DMS53 treated with DMSO at 0.1 percent for 48 hours (cell line): ENCODE measurements at regions not wholly inside any gene's neighbourhood (a gene's known extent, or its start where the extent isn't known, plus 50 kb on each side); places are given as distances from the start of the nearest gene placed in this dataset.

ENCODE experiments used
- DNase-seq: peaks from one replicate; lab custom pipeline; 2025; ENCODE audit not compliant: unreplicated experiment; lab: John Stamatoyannopoulos, UW

DNA sequence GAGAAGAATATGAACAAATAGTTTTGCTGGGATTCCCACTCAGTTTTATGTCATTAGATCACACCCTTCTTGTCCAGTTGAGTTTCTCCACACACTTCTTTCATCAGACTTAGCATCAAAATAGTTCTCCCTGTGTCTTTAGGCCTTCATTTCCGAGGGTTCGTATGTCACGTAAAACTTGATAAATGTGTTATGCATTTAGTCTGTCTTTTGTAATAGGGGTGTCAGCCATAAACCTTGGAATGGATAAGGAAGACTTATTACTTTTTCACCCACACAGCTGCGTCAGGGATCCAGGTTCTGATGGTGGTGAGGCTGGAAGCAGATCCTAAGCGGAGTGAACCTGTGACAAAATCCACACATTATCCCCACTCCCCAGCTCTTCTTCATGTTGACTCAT lies 246.8 kb downstream of the CD83 start:
- no peak for DNase-seq

DNA sequence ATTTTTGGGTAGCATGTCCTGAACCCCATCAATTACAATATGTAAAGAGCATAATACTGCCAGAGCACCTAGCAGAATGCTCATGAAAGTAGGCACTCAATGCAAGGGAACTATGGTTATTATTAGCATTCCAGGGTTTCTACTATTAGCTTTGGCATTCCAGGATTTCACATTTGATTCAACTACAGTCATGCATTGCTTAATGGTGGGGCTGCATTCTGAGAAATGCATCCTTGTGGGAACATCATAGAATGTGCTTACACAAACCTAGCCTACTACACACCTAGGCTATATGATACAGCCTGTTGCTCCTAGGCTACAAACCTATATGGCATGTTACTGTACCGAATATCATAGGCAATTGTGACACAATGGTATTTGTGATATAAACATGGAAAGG lies 247.8 kb downstream of the CD83 start:
- DNase-seq = no peak

DNA sequence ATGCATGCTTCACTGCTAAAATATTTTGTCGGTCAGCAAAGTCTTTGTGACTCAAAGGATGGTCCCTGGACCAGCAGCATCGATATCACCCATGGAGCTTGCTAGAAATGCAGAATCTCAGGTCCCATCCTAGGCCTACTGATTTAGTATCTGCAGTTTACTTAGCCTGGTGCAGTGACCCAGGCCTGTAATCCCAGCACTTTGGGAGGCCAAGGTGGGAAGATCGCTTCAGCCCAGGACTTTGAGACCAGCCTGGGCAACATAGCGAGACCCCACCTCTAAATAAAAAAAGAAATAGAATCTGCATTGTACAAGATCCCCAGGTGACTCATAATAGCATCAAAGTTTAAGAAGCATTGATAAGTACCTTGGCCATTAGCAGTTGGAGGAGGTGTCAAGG lies 248.7 kb downstream of the CD83 start:
- DNase-seq = no peak

DNA sequence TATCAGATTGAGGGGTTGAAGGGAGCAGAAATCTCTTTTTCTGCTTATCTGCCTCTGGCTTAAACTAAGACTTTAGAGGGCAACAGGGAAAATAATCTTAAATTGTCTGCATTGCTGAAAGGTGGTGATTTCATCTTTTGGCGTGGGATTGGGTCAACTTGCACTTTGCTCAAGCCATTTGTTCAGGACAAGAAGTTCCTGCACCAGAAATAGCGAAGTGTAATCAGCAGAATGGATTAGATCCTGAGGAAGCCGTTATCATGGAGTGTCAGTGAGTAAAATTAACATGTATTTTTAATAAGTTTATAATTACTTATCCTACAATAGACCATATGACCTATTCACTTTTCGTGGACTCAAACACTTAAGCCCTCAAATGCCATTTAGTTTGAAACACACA lies 249.3 kb downstream of the CD83 start:
- DNase-seq = no peak

DNA sequence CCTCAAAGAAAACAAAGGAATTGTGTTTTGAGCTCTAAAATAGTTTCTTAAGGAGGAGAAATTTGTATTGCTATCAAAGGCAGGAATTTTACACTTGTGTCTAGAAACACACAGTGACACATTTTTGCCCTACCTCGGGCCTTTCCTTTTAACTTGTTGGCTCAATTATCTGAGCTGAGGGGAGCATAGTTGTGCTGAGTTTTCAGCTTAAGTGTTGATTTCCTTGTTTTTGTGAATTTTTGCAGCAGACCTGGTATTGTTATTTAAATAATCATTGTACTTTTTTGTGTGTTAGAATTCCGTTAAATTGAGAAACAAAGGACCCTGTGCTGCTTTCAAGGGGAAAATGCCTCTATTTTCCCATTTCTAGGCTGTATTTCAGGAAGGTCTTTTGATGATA lies 249.7 kb downstream of the CD83 start:
- no peak for DNase-seq

DNA sequence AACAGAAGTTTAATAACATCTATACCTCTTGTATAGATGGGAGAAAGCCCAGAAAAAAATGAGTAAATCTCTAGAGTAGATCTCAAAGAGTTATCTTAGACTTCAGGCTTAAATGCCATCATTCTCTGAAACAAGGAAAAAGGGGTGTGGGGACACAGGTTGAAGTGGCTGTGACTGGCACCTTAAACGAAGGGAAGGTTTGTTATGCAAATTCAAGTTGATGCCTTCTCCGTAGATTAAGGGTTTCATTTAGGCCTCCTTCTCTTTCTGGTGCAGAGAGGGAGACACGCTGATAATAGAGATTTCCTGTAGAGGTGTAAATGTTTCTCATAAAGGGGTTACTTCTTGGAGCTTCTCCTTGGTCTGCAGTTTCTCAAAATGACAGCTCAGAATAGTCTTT lies 252.1 kb downstream of the CD83 start:
- DNase-seq = no peak

DNA sequence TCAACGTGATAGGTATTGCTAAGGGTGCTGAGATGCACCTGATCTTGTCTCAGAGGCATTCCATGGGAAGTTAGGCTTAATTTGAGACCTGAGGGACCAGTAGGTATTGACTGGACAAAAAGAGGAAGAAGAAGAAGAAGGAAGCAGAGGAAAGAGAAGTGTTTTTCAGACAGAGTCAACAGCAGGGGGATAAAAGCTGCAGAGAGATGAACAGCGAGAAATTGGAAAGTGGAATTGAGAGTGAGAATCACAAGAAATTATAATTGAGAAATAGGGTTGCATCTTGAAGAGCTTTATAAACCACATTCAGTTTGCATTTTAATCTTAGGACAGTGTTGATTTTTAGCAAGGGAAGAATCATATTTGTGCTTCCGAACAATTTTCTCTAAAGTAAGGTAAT lies 254.0 kb downstream of the CD83 start:
- DNase-seq = no peak

DNA sequence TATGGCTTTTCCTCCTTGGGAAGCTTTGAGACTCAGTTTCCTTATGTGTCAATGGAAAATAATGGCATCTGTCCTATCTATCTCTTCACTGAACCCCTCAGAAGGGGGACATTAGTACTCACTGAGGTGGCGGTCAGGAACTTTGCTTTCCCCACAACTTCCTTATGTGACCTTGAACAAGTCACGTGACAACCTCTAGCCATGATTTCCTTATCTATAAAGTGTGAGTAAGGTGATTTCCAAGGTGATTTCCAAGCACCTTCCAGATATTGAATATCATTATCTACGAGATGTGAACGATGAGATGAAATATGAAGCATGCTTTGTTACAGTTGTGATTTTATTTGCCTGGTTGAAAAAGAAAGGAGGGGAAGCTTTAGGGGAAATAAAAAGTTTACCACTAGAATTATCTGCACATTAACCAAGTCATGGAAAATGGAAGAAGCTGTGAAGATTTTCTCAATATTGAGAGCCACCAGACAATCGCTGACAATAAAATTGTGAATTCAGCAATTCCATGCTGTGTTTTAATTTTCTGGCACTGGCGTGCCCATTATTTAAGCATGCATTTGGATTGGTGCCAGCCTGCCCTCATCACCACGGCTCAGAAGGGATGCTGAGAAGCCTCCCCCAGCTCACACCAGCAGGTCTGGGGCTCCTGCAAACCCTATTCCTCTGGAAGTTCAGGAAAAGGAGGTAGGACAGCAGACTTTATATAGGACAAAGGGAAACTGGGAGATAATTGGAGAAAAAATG lies 255.3 kb downstream of the CD83 start:
- DNase-seq = no peak

DNA sequence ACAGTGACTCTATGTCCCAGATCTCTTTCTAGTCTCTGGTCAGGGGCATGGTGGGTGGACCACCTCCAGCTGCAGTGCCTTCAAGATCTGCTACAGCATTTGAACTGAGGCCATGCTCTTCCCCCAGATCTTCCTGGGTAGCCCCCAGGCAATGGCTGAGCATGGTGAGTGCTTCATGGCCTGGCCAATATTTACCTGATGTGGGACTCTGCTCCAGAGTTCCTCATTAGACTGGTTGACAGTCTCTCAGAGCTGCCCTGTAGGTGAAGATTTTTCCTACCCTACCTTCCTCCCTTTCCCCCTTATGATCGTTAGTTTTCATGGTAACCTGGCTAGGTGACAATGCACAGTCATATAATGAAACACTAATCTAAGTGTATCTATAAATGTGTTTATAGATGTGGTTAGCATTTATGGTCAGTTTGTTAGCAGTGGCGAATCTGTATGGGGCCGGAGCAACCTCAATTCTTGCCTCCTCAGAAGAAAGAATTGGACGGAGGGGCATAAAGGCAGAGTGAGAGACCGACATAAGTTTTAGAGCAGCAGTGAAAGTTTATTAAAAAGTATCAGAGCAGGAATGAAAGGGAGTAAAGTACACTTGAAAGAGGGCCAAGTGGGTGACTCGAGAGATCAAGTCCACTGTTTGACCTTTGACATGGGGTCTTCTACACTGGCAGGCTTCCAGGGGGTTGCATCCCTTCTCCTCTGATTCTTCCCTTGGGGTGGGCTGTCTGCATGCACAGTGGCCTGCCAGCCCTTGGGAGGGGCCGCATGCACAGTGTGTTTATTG lies 256.3 kb downstream of the CD83 start:
- no peak for DNase-seq

DNA sequence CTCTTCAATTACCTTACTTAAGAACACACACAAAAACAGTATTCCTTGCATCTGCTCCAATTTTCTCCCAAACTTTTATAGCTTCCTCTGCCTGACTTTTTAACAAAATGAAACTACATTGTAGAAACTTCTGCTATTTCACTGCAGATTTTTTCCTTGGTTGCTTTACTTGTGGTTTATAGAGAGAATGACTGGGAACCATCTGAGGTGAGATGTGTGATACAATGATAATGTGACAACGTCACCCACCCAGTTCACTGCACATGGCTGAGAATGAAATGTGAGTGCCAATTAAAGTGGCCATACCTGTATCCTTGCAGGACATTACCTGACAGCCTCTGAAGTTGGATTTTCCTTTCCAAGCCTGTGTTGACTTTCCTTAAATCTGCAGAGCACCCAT lies 258.4 kb downstream of the CD83 start:
- DNase-seq = no peak

DNA sequence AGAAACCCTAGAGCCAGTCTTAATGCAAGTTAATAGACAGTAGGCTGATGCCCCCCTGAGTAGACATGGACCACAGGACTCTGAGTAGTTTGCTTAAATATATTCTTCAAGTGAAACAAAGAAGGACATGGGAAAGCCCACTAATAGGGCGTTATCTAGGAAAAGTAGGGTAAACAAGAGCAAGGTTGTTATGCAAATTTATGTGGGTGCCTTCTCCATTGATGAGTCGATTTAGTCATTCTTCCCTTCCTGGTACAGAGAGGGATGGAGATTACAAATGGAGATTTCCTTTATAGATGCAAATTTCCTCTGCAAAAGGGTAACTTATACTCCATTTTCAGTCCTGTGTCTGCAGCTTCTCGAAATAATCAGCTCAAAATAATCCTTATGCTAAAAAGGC lies 262.0 kb downstream of the CD83 start:
- no peak for DNase-seq

DNA sequence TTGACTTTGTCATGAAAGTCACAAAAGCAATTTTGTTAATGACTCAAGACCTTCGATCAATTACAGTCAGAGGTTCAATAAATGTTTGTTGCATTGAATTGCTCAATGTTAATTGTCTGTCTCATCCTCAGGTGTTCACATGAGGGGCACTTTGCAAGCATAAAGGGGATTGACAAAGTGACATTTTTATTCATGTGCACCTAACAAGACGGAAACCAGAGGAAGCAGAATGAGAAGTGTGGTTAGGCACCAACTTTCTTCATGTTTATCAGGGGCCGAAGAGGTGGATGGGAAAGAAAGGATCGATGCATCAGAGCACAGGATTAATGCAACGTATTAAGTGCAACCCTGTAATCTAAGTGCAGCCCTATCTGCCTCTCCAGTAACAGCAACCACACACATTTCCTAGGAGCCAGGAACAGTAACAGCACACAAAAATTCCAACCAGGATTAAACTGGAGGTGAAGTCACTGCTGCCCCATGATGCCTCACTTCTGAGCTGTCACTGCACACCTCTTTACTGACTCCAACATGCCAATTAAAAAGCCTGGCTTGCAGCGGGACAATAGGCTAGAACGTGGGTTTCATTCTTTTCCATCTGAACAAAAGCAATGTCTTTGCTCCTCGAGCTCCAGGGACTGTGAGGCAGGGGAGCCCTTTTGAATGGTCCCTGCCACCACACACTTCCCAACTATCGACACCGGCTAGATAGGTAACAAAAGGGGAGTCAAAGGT lies 262.7 kb downstream of the CD83 start:
- DNase-seq = no peak

DNA sequence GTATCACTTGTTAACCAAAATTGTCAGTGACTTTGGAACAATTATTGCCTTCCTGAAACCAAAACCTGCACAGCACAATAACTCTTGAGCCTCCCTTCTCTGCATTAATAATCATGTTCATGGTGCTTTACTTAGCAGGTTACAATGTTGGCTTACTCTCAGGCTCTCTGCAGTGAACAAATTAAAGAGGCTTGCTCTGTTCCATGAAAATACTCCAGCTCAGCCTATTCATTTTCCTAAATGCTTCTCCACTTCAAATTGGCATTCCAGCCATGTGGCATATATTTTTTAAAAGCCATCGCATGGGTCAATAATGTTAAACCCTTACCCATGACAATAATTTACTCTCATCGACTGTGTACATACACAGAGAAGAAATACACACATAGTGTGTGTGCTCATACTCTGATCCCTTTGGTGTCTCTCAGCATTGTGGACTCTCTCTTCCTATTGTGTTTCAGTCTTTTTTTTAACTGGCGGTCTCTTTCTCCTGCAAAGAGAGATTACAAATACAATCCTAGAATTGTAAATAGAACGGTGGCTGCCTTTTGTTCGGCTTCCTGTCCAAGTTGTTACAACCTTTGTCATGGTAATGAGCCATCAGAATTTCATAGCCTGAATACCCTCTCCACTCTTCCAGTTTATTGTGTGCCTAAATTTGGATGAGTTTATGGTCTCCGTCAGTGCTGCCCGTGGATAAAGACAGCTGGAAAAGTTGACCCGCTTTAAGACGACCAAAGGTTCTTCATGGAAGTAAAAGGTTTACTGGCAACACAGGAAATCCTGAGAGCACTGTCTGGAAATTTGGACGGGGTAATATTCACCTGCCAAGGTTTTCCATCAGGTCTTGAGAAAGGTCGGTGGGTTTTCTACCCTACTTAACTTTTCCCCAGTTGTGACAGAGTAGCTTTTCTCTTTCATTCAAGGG lies 263.6 kb downstream of the CD83 start:
- DNase-seq = peak; percentile 70

DNA sequence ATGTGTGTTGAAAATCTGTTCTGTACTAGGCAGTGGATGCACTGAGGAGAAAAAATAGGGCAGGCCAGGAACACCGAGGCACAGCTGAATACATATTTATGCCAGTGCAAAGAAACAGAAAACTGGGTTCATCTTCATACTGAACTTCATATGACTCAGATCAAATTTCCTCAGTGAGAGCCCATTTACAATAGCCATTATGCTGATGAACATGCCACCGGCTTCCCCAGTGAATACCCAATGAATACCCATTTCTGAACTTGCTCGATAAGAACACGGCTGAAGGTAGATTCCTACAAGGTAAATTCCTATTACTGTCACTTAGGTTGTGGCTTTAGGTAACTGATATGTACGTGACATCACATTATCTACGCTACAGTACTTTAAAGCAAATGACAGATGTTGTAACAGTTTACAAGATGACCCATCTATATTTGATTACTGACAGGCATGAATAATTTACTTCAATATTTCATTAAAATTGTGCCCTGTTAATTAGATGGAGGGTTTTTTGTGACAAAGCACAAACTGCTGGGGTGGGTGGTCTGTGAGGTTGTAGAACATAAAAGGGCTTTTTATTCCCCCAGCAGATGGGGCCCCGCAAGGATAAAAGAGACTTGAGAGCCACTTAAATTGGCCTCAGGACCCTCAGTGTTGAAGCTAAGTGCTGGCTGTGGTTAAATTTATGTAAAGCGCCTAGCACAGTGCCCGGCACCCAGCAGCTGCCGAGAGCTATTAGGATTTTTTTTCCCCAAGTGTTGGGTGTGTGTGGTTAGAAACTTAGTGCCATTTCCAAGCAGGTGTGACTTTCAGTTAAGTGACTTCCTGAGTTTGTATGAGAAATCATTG lies 264.5 kb downstream of the CD83 start:
- DNase-seq = no peak

DNA sequence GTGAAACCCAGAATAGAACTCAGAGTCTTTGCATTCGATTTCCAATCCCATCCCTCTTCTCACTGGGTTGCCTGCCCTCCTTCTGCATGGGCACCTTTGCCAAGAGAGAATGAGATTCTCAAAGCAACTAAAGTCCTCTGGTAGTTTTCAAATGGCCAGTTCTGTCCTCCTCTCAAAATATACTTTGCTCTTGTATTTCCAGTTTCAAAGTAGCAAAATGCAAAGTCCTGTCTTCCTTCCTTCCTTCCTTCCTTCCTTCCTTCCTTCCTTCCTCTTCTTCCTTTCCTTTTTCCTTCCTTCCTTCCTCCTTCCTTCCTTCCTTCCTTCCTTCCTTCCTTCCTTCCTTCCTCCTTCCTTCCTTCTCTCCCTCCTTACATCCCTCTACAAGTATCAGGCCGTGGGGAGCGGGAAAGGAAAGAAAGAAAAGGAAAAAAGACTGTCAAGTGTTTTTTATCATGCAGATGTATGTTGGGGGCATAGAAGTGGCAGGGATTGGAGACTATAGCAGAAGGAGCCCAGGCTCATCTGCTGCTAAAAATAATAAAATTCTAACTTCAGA lies 265.2 kb downstream of the CD83 start:
- no peak for DNase-seq

DNA sequence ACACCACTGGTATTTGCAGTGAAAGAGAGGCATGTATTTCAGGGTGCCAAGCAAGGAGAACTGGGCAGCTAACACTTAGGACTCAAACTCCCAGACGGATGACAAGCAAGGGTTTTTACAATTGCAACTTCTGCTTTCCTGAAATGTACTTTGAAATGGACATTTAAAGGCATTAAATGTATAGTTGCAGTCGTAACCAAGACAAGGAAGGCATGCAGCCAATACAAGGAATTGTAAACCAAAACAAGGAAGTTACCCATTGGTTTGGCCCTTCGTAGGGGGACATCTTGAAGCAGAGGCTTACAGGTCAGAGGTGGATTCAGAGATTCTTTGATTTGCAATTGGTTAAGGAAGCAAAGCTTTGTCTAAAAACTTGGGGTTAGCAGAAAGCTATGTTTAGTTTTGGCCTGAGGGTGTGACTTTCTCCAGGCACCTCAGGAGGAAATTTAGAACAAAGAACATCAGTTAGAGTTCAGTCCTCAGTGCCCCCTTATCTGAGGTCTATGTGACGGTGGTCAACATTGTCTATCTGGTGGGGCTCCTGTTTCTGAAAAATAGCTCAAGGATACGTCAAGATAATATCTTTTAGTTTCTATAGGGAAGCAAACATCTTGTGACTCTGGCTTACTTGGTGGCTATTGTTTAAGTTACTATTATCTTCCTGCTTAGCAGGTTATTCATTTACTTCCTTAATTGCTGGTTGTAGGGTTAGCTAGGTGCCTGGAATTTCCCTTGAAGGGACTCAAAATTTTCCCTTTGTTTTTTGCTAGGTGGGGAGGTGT lies 266.0 kb downstream of the CD83 start:
- DNase-seq = no peak

DNA sequence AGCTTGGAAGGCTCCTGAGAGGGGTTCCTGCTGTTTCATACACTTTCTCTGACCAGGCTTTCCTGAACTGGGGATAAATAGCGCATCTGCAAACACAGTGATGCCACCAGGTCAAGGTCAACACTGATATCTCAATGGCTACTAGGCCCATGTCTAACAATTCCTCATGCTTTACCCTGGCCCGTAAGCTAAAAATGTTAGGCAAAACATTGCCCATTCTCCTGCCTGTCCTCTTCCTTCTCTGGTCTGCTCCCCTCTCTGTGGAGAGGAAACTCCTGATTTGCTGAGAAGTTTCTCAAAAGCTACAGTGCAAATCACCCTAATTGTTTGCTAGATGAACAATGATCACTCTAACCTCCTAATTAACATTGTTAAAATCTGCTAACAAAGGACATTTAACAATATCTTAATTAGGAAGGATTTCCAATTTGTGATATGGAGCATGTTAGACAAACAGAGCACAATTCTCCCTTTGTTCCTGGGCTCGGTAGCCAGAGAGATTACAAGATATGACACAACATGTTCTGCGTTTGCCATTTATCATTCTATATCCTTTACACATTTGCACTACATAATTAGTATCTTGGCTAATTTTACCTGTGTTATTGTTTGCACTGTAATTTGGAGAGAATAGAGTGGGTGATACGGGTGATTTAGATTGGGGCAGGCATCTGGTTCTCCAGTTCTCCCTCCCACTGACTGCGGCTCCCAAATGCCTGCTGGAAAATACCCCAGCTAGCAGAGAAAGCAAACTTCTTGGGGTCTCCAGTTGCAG lies 266.8 kb downstream of the CD83 start:
- no peak for DNase-seq

DNA sequence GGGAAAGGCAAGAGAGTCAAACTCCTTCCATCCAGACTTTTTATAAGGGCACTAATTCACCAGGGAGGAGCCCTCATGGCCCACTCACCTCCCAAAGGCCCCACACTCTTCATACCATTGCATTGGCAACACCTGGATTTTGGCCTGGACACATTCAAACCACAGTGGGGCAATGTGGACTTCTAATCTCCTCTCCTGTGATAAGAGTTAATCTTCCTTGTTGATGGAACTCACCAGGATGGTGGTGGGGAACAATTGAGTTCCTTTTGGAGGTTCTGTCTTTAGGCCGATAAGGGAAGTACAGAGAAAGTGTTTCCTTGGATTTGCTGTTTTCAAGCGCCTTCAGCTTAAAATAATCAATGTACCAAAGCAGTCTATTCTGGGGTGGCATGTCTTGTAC lies 268.7 kb downstream of the CD83 start:
- DNase-seq = no peak
